SU-DHL-6 (cell line): ENCODE measurements at regions not wholly inside any gene's neighbourhood (a gene's known extent, or its start where the extent isn't known, plus 50 kb on each side); places are given as distances from the start of the nearest gene placed in this dataset.

Source experiments
- H2AFZ ChIP-seq: fragments of 200-600 bp; sonication (generic); 2 replicates; pipeline ENCODE4 v1.6.1; 2014; ENCODE audit warnings: low read depth, mild to moderate bottlenecking, moderate library complexity, mixed read lengths, antibody characterized with exemption, low read length; ENCODE audit not compliant: severe bottlenecking
- H3F3A ChIP-seq: fragments of 200-600 bp; shearing (Covaris generic); 2 replicates; pipeline ENCODE4 v1.6.0; 2016; ENCODE audit warnings: antibody characterized with exemption, mild to moderate bottlenecking; ENCODE audit not compliant: insufficient read depth
- H3K27ac ChIP-seq: fragments of 200-600 bp; sonication (generic); 2 replicates; pipeline ENCODE4 v1.5.1; 2016; ENCODE audit warnings: low read depth, mild to moderate bottlenecking, low read length, moderate library complexity, mixed read lengths
- H3K27me3 ChIP-seq: fragments of 200-600 bp; sonication (generic), shearing (Covaris generic); 2 replicates; pipeline ENCODE4 v1.6.0; 2014; ENCODE audit warnings: mild to moderate bottlenecking, low read length
- H3K36me3 ChIP-seq: fragments of 200-600 bp; sonication (generic); 2 replicates; pipeline ENCODE4 v1.6.1; 2014; ENCODE audit warnings: mild to moderate bottlenecking, low read length, mixed read lengths
- H3K4me2 ChIP-seq: fragments of 300-600, 200-600 bp; shearing (Covaris generic), sonication (generic); 2 replicates; pipeline ENCODE4 v1.6.0; 2014; ENCODE audit warnings: low read length, low read depth, mild to moderate bottlenecking; ENCODE audit not compliant: poor library complexity, severe bottlenecking
- H3K4me3 ChIP-seq: fragments of 200-600 bp; sonication (generic); 2 replicates; pipeline ENCODE4 v1.5.1; 2014; ENCODE audit warnings: antibody characterized with exemption, low read length, mild to moderate bottlenecking, mixed read lengths; ENCODE audit not compliant: insufficient read depth, poor library complexity, severe bottlenecking
- H3K79me2 ChIP-seq: fragments of 200-600 bp; sonication (generic); 2 replicates; pipeline ENCODE4 v1.6.1; 2014; ENCODE audit warnings: mild to moderate bottlenecking, low read length, moderate library complexity; ENCODE audit not compliant: insufficient read depth
- H3K9ac ChIP-seq: fragments of 200-600 bp; sonication (generic); 2 replicates; pipeline ENCODE4 v1.7.0; 2014; ENCODE audit warnings: mild to moderate bottlenecking, low read length
- H3K9me2 ChIP-seq: fragments of 200-600 bp; sonication (generic); replicated peaks from 2 replicates; pipeline ENCODE4 v1.6.1; 2014; ENCODE audit warnings: low read length; ENCODE audit not compliant: insufficient read depth
- H3K9me3 ChIP-seq: fragments of 200-600 bp; sonication (generic); 2 replicates; pipeline ENCODE4 v1.6.1; 2014; ENCODE audit warnings: low read length, mixed read lengths; ENCODE audit not compliant: insufficient read depth
- H4K20me1 ChIP-seq: fragments of 200-600 bp; sonication (generic); 2 replicates; pipeline ENCODE4 v1.6.1; 2014; ENCODE audit warnings: low read depth, mild to moderate bottlenecking, antibody characterized with exemption, low read length, moderate library complexity, mixed read lengths
- CTCF ChIP-seq: fragments of 200-600 bp; sonication (generic); IDR thresholded peaks from one replicate; pipeline ENCODE4 v1.5.1; 2017; ENCODE audit warnings: antibody characterized with exemption, mild to moderate bottlenecking, low read length, moderate library complexity; ENCODE audit not compliant: insufficient read depth, poor library complexity, severe bottlenecking
- EZH2phosphoT487 ChIP-seq: fragments of 200-600 bp; sonication (generic), shearing (Covaris generic); conservative IDR thresholded peaks from 2 replicates; pipeline ENCODE4 v1.6.1; 2018; ENCODE audit warnings: mild to moderate bottlenecking, antibody characterized with exemption, low read length, moderate library complexity, mixed read lengths

DNA sequence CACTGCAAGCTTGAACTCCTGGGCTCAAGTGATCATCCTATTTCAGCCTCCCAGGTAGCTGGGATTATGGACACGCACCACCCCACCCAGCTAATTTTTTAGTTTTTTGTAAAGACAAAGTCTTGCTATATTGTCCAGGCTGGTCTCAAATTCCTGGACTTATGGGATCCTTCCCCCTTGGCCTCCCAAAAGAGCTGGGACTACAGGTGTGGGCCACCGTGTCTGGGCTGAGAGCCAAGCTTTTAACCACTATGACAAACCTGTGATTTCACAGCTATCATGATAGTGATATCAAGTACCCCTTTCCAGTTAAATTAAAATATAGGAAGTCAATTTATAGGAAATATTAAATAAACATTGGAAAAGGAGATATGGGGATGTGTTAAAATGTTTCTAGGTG is 74.6 kb upstream of the IRX6 start:
- Histone ChIP-seq H4K20me1 (no peaks in the 10 kb centered on the region), H3F3A (no peaks in the 10 kb centered on the region), H3K36me3 (no peaks in the 10 kb centered on the region), H3K27ac (no peak overlapping the region), H3K9me2 (no peaks in the 10 kb centered on the region), H3K79me2 (no peaks in the 10 kb centered on the region), H3K9ac (no peak overlapping the region), H3K4me2 (no peak overlapping the region), H2AFZ (no peak overlapping the region), H3K27me3 (no peaks in the 10 kb centered on the region), H3K9me3 (no peaks in the 10 kb centered on the region), H3K4me3 (no peak overlapping the region)
- no peak for TF ChIP-seq CTCF
- TF ChIP-seq EZH2phosphoT487: no peak

DNA sequence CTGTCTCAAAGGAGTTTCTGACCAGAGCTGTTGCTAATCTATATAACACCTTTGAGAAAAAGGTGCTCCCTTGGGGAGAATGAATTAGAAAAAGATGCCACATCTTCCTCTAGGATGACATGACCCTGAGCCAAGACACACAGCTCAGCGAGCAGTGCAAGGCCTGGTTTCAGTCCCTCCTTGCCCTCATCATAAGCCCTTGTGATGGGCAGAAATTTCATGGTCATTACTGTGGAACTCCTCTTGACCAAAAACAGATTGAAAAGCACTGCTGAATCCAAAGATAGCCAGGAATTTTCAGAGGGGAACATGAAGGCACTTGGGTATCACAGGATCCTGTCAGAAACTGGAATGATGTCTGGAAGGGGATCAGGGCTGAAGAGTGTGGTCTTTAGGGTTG is 74.1 kb upstream of the IRX6 start:
- Histone ChIP-seq H3K9me2 (no peaks in the 10 kb centered on the region), H2AFZ (no peak overlapping the region), H3K27me3 (no peaks in the 10 kb centered on the region), H3K4me3 (no peak overlapping the region), H3K4me2 (no peak overlapping the region), H3K9ac (no peak overlapping the region), H3F3A (no peaks in the 10 kb centered on the region), H4K20me1 (no peaks in the 10 kb centered on the region), H3K9me3 (no peaks in the 10 kb centered on the region), H3K79me2 (no peaks in the 10 kb centered on the region), H3K27ac (no peak overlapping the region), H3K36me3 (no peaks in the 10 kb centered on the region)
- no peak for TF ChIP-seq CTCF
- TF ChIP-seq EZH2phosphoT487: no peak

- H3K4me2 ChIP-seq: no peak overlapping the region
- no peaks in the 10 kb centered on the region for H3K79me2 ChIP-seq
- no peaks in the 10 kb centered on the region for H3F3A ChIP-seq
- H3K27ac ChIP-seq: no peak overlapping the region
- no peaks in the 10 kb centered on the region for H3K27me3 ChIP-seq
- no peak overlapping the region for H2AFZ ChIP-seq
- no peaks in the 10 kb centered on the region for H3K9me3 ChIP-seq
- TF ChIP-seq EZH2phosphoT487 (no peak), CTCF (no peak)
- no peak overlapping the region for H3K4me3 ChIP-seq
- H3K9me2 ChIP-seq: no peaks in the 10 kb centered on the region
- no peaks in the 10 kb centered on the region for H3K36me3 ChIP-seq
- no peaks in the 10 kb centered on the region for H4K20me1 ChIP-seq
- H3K9ac ChIP-seq: no peak overlapping the region
Observed at GRCh38 chr16:55250701-55251100, 73.3 kb upstream of the IRX6 start.

DNA sequence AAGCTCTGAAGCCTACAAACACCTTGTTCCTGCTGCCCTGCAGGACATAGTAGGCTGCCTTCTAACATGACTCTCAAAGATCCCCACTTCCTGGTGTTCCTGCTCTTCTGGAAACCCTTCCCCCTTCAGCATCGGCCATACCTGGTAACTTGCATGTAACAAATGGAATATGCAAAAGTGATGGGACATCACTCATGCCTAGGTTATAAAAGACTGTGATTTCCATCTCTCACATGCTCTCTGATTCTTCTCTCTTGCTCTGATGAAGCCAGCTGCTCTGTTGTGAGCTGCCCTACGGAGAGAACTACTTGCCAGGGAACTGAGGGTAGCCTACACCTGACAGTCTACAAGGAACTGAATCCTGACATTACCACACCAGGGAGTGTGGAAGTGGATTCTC is 72.9 kb upstream of the IRX6 start:
- no peak overlapping the region for H3K9ac ChIP-seq
- no peak overlapping the region for H2AFZ ChIP-seq
- no peaks in the 10 kb centered on the region for H3K79me2 ChIP-seq
- H3K27ac ChIP-seq: no peak overlapping the region
- H3K9me3 ChIP-seq: no peaks in the 10 kb centered on the region
- no peaks in the 10 kb centered on the region for H3K36me3 ChIP-seq
- no peaks in the 10 kb centered on the region for H3K27me3 ChIP-seq
- TF ChIP-seq EZH2phosphoT487 (no peak), CTCF (no peak)
- H3K4me3 ChIP-seq: no peak overlapping the region
- H3F3A ChIP-seq: no peaks in the 10 kb centered on the region
- H4K20me1 ChIP-seq: no peaks in the 10 kb centered on the region
- no peak overlapping the region for H3K4me2 ChIP-seq
- H3K9me2 ChIP-seq: no peaks in the 10 kb centered on the region
